H1 (cell line): ENCODE measurements at regions not wholly inside any gene's neighbourhood (a gene's known extent, or its start where the extent isn't known, plus 50 kb on each side); places are given as distances from the start of the nearest gene placed in this dataset.

Experiments
- ASH2L ChIP-seq: fragments of 200-600, 300-600 bp; sonication (generic); IDR thresholded peaks from one replicate; pipeline ENCODE4 v1.7.1; 2017; ENCODE audit warnings: low read length
- CBX5 ChIP-seq: fragments of 300-800, 300-1000 bp; sonication (generic); IDR thresholded peaks from 2 replicates; pipeline ENCODE4 v1.7.1; 2016; ENCODE audit warnings: antibody characterized with exemption, low read length, low read depth
- POU5F1 ChIP-seq: IDR thresholded peaks from 2 replicates; pipeline ENCODE4 v1.6.1; 2011; ENCODE audit warnings: low read depth, mild to moderate bottlenecking, low read length, moderate library complexity
- TCF12 ChIP-seq: IDR thresholded peaks from 2 replicates; pipeline ENCODE4 v1.6.1; 2011; ENCODE audit warnings: low read depth, mild to moderate bottlenecking, low read length
- TF ChIP-seq, protein P1 (sequence below): IDR thresholded peaks from 2 replicates; pipeline ENCODE4 v1.6.1; 2011; ENCODE audit warnings: low read length, improper control_type of control experiment

DNA sequence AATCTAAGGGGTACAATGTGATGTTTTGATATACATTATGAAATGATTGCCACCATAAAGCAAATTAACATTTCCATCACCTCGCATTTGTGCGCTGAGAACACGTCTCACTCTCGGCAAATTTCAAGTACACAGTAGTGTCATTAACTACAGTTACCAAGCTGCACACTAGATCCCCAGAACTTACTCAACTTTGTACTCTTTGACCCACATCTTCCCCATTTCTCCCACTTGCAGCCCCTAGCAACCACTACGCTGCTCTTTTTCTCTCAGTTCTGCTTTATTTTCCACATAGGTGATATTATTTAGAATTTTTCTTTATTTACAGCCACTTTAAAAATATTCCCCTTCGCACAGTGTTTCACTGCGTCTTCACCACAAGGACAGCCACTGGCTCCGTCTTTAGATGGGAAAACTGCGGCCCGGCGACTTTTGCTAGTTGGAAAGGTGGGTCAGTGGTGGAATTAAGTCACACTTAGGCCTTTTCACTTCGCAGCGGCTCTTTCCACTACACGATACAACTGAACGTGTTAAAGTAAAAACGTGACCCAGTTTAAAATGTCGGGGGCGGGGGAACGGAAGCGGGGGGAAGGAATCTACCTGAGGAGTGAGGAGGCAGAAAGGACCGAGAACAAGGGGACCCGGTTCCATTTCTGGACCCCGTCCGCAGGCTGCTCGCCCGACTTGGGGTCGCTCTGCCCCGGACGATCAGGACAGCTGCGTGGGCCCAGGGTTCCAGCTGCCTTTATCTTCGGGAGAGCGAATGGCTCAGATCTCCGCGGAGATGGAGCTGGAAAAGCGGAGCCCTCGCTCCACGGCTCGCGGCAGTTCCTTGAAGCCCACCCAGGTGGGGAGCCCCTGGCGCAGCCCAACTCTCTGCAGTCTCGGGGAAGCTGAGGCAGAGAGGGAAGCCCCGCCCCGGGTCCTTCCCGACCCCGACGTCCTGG, 486.1 kb downstream of the UQCRFS1 start:
- TF ChIP-seq POU5F1 (no peak), TCF12 (no peak), ASH2L (no peak), CBX5 (no peak)
- TF ChIP-seq, protein P1, sequence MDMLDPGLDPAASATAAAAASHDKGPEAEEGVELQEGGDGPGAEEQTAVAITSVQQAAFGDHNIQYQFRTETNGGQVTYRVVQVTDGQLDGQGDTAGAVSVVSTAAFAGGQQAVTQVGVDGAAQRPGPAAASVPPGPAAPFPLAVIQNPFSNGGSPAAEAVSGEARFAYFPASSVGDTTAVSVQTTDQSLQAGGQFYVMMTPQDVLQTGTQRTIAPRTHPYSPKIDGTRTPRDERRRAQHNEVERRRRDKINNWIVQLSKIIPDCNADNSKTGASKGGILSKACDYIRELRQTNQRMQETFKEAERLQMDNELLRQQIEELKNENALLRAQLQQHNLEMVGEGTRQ, result no peak
